HCT116 (cell line): ENCODE measurements at regions not wholly inside any gene's neighbourhood (a gene's known extent, or its start where the extent isn't known, plus 50 kb on each side); places are given as distances from the start of the nearest gene placed in this dataset.

ENCODE experiments used
- ATAC-seq: fragments of 200-7000 bp; cut with Tn5 transposase; 2 replicates; pipeline ENCODE4 v1.9.1; 2020; ENCODE audit warnings: mild to moderate bottlenecking, moderate library complexity
- BruUV-seq: library from RNA; stranded (reverse); fragments of 400-500 nt; replicated peaks from 2 replicates; lab custom pipeline; 2021; lab: Mats Ljungman, UMichigan
- CTCF ChIA-PET: fragments of 300-600 bp; sonication (Branson Sonifier 250); formaldehyde crosslinking; loops from one replicate; lab custom pipeline; 2021; ENCODE audit warnings: antibody characterized with exemption; lab: Charles Lee
- POLR2A ChIA-PET: fragments of 300-600, 350-600 bp; sonication (Branson Sonifier 250); formaldehyde crosslinking; loops from one replicate; lab custom pipeline; 2021; ENCODE audit warnings: antibody characterized with exemption; lab: Charles Lee
- RAD21 ChIA-PET, 2 experiments: fragments of 300-600 bp; sonication (Branson Sonifier 250); formaldehyde crosslinking; loops; one replicate each; lab custom pipeline; 2023; ENCODE audit warnings: low total read pairs in 2 of 2; ENCODE audit not compliant: uncharacterized antibody in 2 of 2, unreplicated experiment in 2 of 2, low non-redundant PET in 1 of 2; lab: Charles Lee
- DNase-seq: peaks from one replicate; pipeline ENCODE4 v3.0.0-alpha.2; 2010; ENCODE audit warnings: low read depth, low spot score
- H2AFZ ChIP-seq: fragments of 200-600 bp; shearing (Covaris generic), sonication (generic); 2 replicates; pipeline ENCODE4 v1.6.1; 2017; ENCODE audit warnings: low read depth, mixed run types, mixed read lengths, antibody characterized with exemption, low read length; ENCODE audit not compliant: poor library complexity, severe bottlenecking
- H3K27ac ChIP-seq: 2 replicates; pipeline ENCODE4 v1.5.1; 2012; ENCODE audit warnings: low read depth, low read length
- H3K27me3 ChIP-seq: fragments of 200-600 bp; sonication (generic); 2 replicates; pipeline ENCODE4 v1.6.1; 2016; ENCODE audit warnings: mixed run types, low read length, mixed read lengths; ENCODE audit not compliant: insufficient read depth
- H3K36me3 ChIP-seq, 2 experiments: fragments of 200-500 bp in 1 of 2; fragments of 200-600 bp in 1 of 2; sonication (Bioruptor generic) in 1 of 2; sonication (generic) in 1 of 2; 2 replicates each; pipeline versions ENCODE4 v1.5.1 to v1.6.1; 2014 to 2016; ENCODE audit warnings: low read length in 2 of 2, inconsistent platforms in 1 of 2, mixed read lengths in 1 of 2, mixed run types in 1 of 2; ENCODE audit not compliant: insufficient read depth in 2 of 2, control insufficient read depth in 1 of 2
- H3K4me1 ChIP-seq, 2 experiments: fragments of 200-600 bp in 1 of 2; sonication (generic) in 1 of 2; 2 replicates each; pipeline versions ENCODE4 v1.5.1 to v1.6.1; 2012 to 2017; ENCODE audit warnings: low read length in 2 of 2, inconsistent platforms in 1 of 2, mild to moderate bottlenecking in 1 of 2, mixed read lengths in 1 of 2, mixed run types in 1 of 2, moderate library complexity in 1 of 2; ENCODE audit not compliant: insufficient read depth in 2 of 2, control insufficient read depth in 1 of 2
- H3K4me2 ChIP-seq: fragments of 200-600 bp; sonication (generic); 2 replicates; pipeline ENCODE4 v1.6.1; 2017; ENCODE audit warnings: mixed run types, low read length, mixed read lengths
- H3K4me3 ChIP-seq, 2 experiments: fragments of 200-600 bp in 1 of 2; sonication (generic) in 1 of 2; replicated peaks in 1 of 2; 2 replicates each; pipeline ENCODE4 v1.5.1; 2011 to 2016; ENCODE audit warnings: low read length in 2 of 2, control low read depth in 1 of 2, low read depth in 1 of 2, mild to moderate bottlenecking in 1 of 2, mixed read lengths in 1 of 2, mixed run types in 1 of 2
- H3K79me2 ChIP-seq: fragments of 200-600 bp; sonication (generic); 2 replicates; pipeline ENCODE4 v1.6.1; 2017; ENCODE audit warnings: mild to moderate bottlenecking, mixed run types, low read length, moderate library complexity, mixed read lengths; ENCODE audit not compliant: insufficient read depth
- H3K9ac ChIP-seq: fragments of 200-600 bp; sonication (generic); 2 replicates; pipeline ENCODE4 v1.6.1; 2016; ENCODE audit warnings: low read length, mixed read lengths
- H3K9me2 ChIP-seq: fragments of 200-600 bp; sonication (generic), shearing (Covaris generic); 2 replicates; pipeline ENCODE4 v1.6.1; 2017; ENCODE audit warnings: mixed run types, mild to moderate bottlenecking, moderate library complexity; ENCODE audit not compliant: insufficient read depth
- H3K9me3 ChIP-seq, 2 experiments: fragments of 200-500 bp in 1 of 2; fragments of 200-600 bp in 1 of 2; sonication (Bioruptor generic) in 1 of 2; sonication (generic) in 1 of 2; 2 replicates each; pipeline ENCODE4 v1.6.1; 2014 to 2017; ENCODE audit warnings: low read length in 2 of 2, mixed read lengths in 2 of 2, inconsistent platforms in 1 of 2, low read depth in 1 of 2, mild to moderate bottlenecking in 1 of 2, mixed run types in 1 of 2, moderate library complexity in 1 of 2; ENCODE audit not compliant: control insufficient read depth in 1 of 2, insufficient read depth in 1 of 2
- H4K20me1 ChIP-seq: fragments of 200-600 bp; sonication (generic), shearing (Covaris generic); 2 replicates; pipeline ENCODE4 v1.6.1; 2017; ENCODE audit warnings: mixed run types, mild to moderate bottlenecking, moderate library complexity; ENCODE audit not compliant: insufficient read depth
- ATF3 ChIP-seq: IDR thresholded peaks from 2 replicates; pipeline ENCODE4 v1.6.1; 2012
- CBX3 ChIP-seq: IDR thresholded peaks from 2 replicates; pipeline ENCODE4 v1.6.1; 2012; ENCODE audit warnings: low read depth
- CEBPB ChIP-seq: IDR thresholded peaks from 2 replicates; pipeline ENCODE4 v1.6.1; 2012; ENCODE audit warnings: low read depth
- ELF1 ChIP-seq: IDR thresholded peaks from 2 replicates; pipeline ENCODE4 v1.6.1; 2012; ENCODE audit warnings: low read depth, borderline replicate concordance
- EZH2 ChIP-seq: fragments of 200-600 bp; sonication (generic); IDR thresholded peaks from 2 replicates; pipeline ENCODE4 v1.6.1; 2017; ENCODE audit warnings: antibody characterized with exemption, mixed run types
- EZH2phosphoT487 ChIP-seq: fragments of 200-600 bp; IDR thresholded peaks from 2 replicates; pipeline ENCODE4 v1.6.1; 2018; ENCODE audit warnings: antibody characterized with exemption, borderline replicate concordance
- FOSL1 ChIP-seq: IDR thresholded peaks from 2 replicates; pipeline ENCODE4 v1.6.1; 2012; ENCODE audit warnings: low read depth
- POLR2A ChIP-seq: IDR thresholded peaks from 2 replicates; pipeline ENCODE4 v1.7.0; 2011; ENCODE audit warnings: borderline replicate concordance; ENCODE audit not compliant: insufficient read depth, insufficient read length; ENCODE audit errors: extremely low read depth
- POLR2AphosphoS5 ChIP-seq: IDR thresholded peaks from 2 replicates; pipeline ENCODE4 v1.6.1; 2011; ENCODE audit warnings: mild to moderate bottlenecking, low read depth, low read length, moderate library complexity
- RAD21 ChIP-seq: IDR thresholded peaks from 2 replicates; pipeline ENCODE4 v1.6.1; 2012; ENCODE audit warnings: low read depth, mild to moderate bottlenecking
- SIN3A ChIP-seq: IDR thresholded peaks from 2 replicates; pipeline ENCODE4 v1.6.1; 2012; ENCODE audit warnings: low read depth
- SP1 ChIP-seq: IDR thresholded peaks from 2 replicates; pipeline ENCODE4 v1.6.1; 2012; ENCODE audit warnings: low read depth
- SRF ChIP-seq: IDR thresholded peaks from 2 replicates; pipeline ENCODE4 v1.6.1; 2012; ENCODE audit warnings: low read depth
- TCF7L2 ChIP-seq: IDR thresholded peaks from 2 replicates; pipeline ENCODE4 v1.7.0; 2011; ENCODE audit warnings: borderline replicate concordance, inconsistent platforms; ENCODE audit not compliant: insufficient read depth, insufficient read length; ENCODE audit errors: extremely low read depth
- YY1 ChIP-seq: IDR thresholded peaks from 2 replicates; pipeline ENCODE4 v1.6.1; 2011; ENCODE audit warnings: low read length, low read depth, moderate library complexity, mild to moderate bottlenecking; ENCODE audit not compliant: insufficient replicate concordance; ENCODE audit errors: extremely low read depth
- ZBTB33 ChIP-seq: IDR thresholded peaks from 2 replicates; pipeline ENCODE4 v1.6.1; 2011; ENCODE audit warnings: mild to moderate bottlenecking, low read length, moderate library complexity; ENCODE audit not compliant: insufficient replicate concordance; ENCODE audit errors: extremely low read depth
- ZFX ChIP-seq: fragments of 450-650 bp; IDR thresholded peaks from 2 replicates; pipeline ENCODE4 v1.6.1; 2017
- intact Hi-C: fragments of 100-400 bp; cut with micrococcal nuclease; formaldehyde crosslinking; loops from 2 replicates; pipeline ENCODE4 v1.10.0; 2022
- TF ChIP-seq, protein P1 (sequence below): IDR thresholded peaks from 2 replicates; pipeline ENCODE4 v1.6.1; 2012; ENCODE audit warnings: low read depth
- TF ChIP-seq, protein P2 (sequence below), 3 experiments: fragments of 200-600 bp in 1 of 3; sonication (generic) in 1 of 3; IDR thresholded peaks in 2 of 3; conservative IDR thresholded peaks in 1 of 3; 2 replicates each; pipeline ENCODE4 v1.5.1; 2012 to 2017; ENCODE audit warnings: low read depth in 2 of 3, low read length in 2 of 3, antibody characterized with exemption in 1 of 3, borderline replicate concordance in 1 of 3, control low read depth in 1 of 3, mild to moderate bottlenecking in 1 of 3, mixed read lengths in 1 of 3, mixed run types in 1 of 3, moderate library complexity in 1 of 3; ENCODE audit not compliant: insufficient read depth in 1 of 3
- TF ChIP-seq, protein P3 (sequence below): IDR thresholded peaks from 2 replicates; pipeline ENCODE4 v1.6.1; 2012

GRCh38 chr1:101435831-101436511 lies 199.2 kb downstream of the S1PR1 start:
- Histone ChIP-seq H3K9me3 (no peaks in the 10 kb centered on the region), H3K36me3 (no peaks in the 10 kb centered on the region), H2AFZ (no peak overlapping the region), H3K4me2 (no peak overlapping the region), H3K4me3 (no peak overlapping the region), H3K27ac (no peak overlapping the region), H4K20me1 (no peaks in the 10 kb centered on the region), H3K9me2 (no peaks in the 10 kb centered on the region), H3K9ac (no peak overlapping the region), H3K79me2 (no peaks in the 10 kb centered on the region), H3K4me1 (no peaks in the 10 kb centered on the region), H3K27me3 (peaks cover 15% of the 10 kb centered on the region; the same call in 1 of the 2 replicates)
- BruUV-seq = no TSS peak
- CTCF ChIA-PET = interaction anchor here (2.1 kb wide), 1 partner anchor 127 kb away, joined by 5 read pairs; no protein-coding TSS in a partner anchor
- no peak for TF ChIP-seq SIN3A
- no peak for TF ChIP-seq TCF7L2
- TF ChIP-seq, protein P1, sequence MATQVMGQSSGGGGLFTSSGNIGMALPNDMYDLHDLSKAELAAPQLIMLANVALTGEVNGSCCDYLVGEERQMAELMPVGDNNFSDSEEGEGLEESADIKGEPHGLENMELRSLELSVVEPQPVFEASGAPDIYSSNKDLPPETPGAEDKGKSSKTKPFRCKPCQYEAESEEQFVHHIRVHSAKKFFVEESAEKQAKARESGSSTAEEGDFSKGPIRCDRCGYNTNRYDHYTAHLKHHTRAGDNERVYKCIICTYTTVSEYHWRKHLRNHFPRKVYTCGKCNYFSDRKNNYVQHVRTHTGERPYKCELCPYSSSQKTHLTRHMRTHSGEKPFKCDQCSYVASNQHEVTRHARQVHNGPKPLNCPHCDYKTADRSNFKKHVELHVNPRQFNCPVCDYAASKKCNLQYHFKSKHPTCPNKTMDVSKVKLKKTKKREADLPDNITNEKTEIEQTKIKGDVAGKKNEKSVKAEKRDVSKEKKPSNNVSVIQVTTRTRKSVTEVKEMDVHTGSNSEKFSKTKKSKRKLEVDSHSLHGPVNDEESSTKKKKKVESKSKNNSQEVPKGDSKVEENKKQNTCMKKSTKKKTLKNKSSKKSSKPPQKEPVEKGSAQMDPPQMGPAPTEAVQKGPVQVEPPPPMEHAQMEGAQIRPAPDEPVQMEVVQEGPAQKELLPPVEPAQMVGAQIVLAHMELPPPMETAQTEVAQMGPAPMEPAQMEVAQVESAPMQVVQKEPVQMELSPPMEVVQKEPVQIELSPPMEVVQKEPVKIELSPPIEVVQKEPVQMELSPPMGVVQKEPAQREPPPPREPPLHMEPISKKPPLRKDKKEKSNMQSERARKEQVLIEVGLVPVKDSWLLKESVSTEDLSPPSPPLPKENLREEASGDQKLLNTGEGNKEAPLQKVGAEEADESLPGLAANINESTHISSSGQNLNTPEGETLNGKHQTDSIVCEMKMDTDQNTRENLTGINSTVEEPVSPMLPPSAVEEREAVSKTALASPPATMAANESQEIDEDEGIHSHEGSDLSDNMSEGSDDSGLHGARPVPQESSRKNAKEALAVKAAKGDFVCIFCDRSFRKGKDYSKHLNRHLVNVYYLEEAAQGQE = no peak
- no peak for TF ChIP-seq SRF
- no peak for TF ChIP-seq ATF3
- TF ChIP-seq YY1 = no peak
- no peak for TF ChIP-seq FOSL1
- TF ChIP-seq ZFX = no peak
- no peak for TF ChIP-seq POLR2AphosphoS5
- no peak for TF ChIP-seq RAD21
- TF ChIP-seq SP1 = no peak
- TF ChIP-seq EZH2phosphoT487 = no peak
- no peak for TF ChIP-seq ZBTB33
- TF ChIP-seq CBX3 = no peak
- TF ChIP-seq CEBPB = no peak
- no peak for TF ChIP-seq EZH2
- TF ChIP-seq, protein P2, sequence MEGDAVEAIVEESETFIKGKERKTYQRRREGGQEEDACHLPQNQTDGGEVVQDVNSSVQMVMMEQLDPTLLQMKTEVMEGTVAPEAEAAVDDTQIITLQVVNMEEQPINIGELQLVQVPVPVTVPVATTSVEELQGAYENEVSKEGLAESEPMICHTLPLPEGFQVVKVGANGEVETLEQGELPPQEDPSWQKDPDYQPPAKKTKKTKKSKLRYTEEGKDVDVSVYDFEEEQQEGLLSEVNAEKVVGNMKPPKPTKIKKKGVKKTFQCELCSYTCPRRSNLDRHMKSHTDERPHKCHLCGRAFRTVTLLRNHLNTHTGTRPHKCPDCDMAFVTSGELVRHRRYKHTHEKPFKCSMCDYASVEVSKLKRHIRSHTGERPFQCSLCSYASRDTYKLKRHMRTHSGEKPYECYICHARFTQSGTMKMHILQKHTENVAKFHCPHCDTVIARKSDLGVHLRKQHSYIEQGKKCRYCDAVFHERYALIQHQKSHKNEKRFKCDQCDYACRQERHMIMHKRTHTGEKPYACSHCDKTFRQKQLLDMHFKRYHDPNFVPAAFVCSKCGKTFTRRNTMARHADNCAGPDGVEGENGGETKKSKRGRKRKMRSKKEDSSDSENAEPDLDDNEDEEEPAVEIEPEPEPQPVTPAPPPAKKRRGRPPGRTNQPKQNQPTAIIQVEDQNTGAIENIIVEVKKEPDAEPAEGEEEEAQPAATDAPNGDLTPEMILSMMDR (IDR thresholded peaks at IDR 0.05 in 2 of 3, conservative IDR thresholded peaks at IDR 0.05 in 1 of 3; ENCODE audit: borderline replicate concordance in 1 of 3, insufficient read depth in 1 of 3, low read depth in 2 of 3, low read length in 2 of 3) = no peak
- TF ChIP-seq POLR2A = no peak
- no peak for TF ChIP-seq ELF1
- TF ChIP-seq, protein P3, sequence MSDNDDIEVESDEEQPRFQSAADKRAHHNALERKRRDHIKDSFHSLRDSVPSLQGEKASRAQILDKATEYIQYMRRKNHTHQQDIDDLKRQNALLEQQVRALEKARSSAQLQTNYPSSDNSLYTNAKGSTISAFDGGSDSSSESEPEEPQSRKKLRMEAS = no peak
- intact Hi-C loops = no loop called here
- POLR2A ChIA-PET = no interaction called here
- DNase-seq (no peak), ATAC-seq (no peak)
- RAD21 ChIA-PET = no interaction called here
